Esophagus muscularis mucosa (tissue), 4 donors: ENCODE measurements at regions not wholly inside any gene's neighbourhood (a gene's known extent, or its start where the extent isn't known, plus 50 kb on each side); places are given as distances from the start of the nearest gene placed in this dataset.

ENCODE experiments used
- DNase-seq: peaks from one replicate; pipeline ENCODE4 v3.0.0-alpha.2; 2017; ENCODE audit errors: extremely low spot score
- H3K27ac ChIP-seq, 4 donors: fragments of 200-600 bp; sonication (generic); replicated peaks in 1 of 4; 1 replicate in 3 of 4; 2 replicates in 1 of 4; pipeline ENCODE4 v1.5.1; 2016 to 2019; ENCODE audit warnings: mild to moderate bottlenecking in 1 of 4
- H3K27me3 ChIP-seq, 4 donors: fragments of 200-600 bp; sonication (generic); one replicate each; pipeline versions ENCODE4 v1.5.1 to v1.6.0; 2016 to 2019
- H3K36me3 ChIP-seq, 4 donors: fragments of 200-600 bp; sonication (generic); one replicate each; pipeline ENCODE4 v1.5.1; 2016 to 2019
- H3K4me1 ChIP-seq, 4 donors: fragments of 200-600 bp; sonication (generic); one replicate each; pipeline ENCODE4 v1.5.1; 2016 to 2019
- H3K4me3 ChIP-seq, 4 donors: fragments of 200-600 bp; sonication (generic); 1 replicate in 2 of 4; 2 replicates in 2 of 4; pipeline ENCODE4 v1.5.1; 2016 to 2019; ENCODE audit warnings: mild to moderate bottlenecking in 4 of 4, moderate library complexity in 1 of 4
- H3K9me3 ChIP-seq, 4 donors: fragments of 200-600 bp; sonication (generic); 1 replicate in 3 of 4; 2 replicates in 1 of 4; pipeline ENCODE4 v1.5.1; 2016 to 2019
- CTCF ChIP-seq, 3 experiments: fragments of 200-600 bp in 2 of 3; fragments of 450-650 bp in 1 of 3; sonication (generic) in 2 of 3; IDR thresholded peaks; one replicate each; pipeline ENCODE4 v1.5.1; 2017 to 2019; ENCODE audit warnings: antibody characterized with exemption in 3 of 3, mild to moderate bottlenecking in 2 of 3, moderate library complexity in 1 of 3
- EP300 ChIP-seq: sonication (generic); formaldehyde crosslinking; IDR thresholded peaks from one replicate; pipeline ENCODE4 v1.6.1; 2017; ENCODE audit warnings: antibody characterized with exemption
- POLR2A ChIP-seq: fragments of 450-650 bp; IDR thresholded peaks from one replicate; pipeline ENCODE4 v1.6.1; 2017; ENCODE audit warnings: antibody characterized with exemption, moderate library complexity, mild to moderate bottlenecking, low read depth
- POLR2AphosphoS5 ChIP-seq, 2 donors: sonication (generic); formaldehyde crosslinking; IDR thresholded peaks; one replicate each; pipeline ENCODE4 v1.6.1; 2017; ENCODE audit warnings: antibody characterized with exemption in 2 of 2
- WGBS: methylation state at CpG from one replicate; pipeline ENCODE4 v1.1.5; 2018; 5-methylcytosine and 5-hydroxymethylcytosine counted together
- intact Hi-C: fragments of 100-400 bp; cut with DNase I; formaldehyde crosslinking; loops from one replicate; pipeline ENCODE4 v1.15.1; 2023

GRCh38 chr16:64771273-64771672 is 350.6 kb downstream of the CDH11 start:
- intact Hi-C loops = no loop called here
- Histone ChIP-seq H3K36me3 (no peaks in the 10 kb centered on the region), H3K9me3 (no peaks in the 10 kb centered on the region), H3K27ac (no peak overlapping the region), H3K4me3 (no peak overlapping the region), H3K4me1 (peaks cover 0 to 3% (median 0%) of the 10 kb centered on the region in 4 donors), H3K27me3 (no peaks in the 10 kb centered on the region)
- TF ChIP-seq EP300 (no peak), CTCF (IDR thresholded peaks at IDR 0.05) (no peak)
- DNase-seq = no peak
- 95% methylated on average over 12 of the region's 13 CpGs for WGBS

DNA sequence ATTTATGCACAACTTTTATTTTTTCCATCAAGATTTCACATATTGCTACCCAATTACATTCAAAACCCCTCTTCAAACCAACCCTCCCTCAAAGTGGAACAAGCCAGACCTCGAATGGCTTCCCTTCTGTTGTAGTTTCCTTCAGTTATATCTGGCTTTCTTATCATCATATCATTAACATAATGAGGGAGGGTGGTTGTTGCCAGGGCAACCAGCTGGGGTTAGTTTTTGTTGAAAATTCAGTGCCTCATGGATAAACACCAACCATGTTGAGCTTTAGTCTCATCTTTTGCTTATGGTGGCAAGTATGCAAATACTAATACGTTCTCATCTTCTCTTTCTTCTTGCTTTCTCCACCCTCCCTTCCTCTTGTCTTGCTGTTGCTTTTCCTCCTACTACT is 359.7 kb downstream of the CDH11 start:
- H3K4me1 ChIP-seq = peaks cover 0 to 3% (median 0%) of the 10 kb centered on the region in 4 donors
- intact Hi-C loops = no loop called here
- TF ChIP-seq CTCF (IDR thresholded peaks at IDR 0.05) (no peak), POLR2AphosphoS5 (IDR thresholded peaks at IDR 0.05) (no peak), POLR2A (no peak), EP300 (no peak)

DNA sequence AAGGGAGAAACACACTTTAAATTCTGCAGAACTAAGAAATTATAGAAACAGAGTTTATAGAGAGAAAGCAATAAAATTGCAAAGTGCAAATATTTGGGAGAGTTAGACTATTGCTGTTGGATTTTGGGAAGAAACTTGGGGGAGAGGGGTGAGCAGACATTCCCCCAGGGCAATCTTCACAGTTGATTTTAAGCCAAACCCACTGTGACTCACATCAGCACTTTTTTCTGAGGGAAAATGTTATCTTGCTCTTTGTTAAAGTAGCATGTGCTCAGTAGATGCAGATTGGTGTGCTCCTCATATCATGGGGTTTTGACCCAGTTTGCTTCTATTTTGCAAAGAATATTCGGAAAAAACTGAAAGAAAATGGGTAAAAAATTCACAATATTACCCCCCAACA is 367.6 kb downstream of the CDH11 start:
- Histone ChIP-seq H3K4me1 (peaks cover 0 to 25% (median 2%) of the 10 kb centered on the region in 4 donors), H3K27me3 (no peaks in the 10 kb centered on the region), H3K4me3 (no peak overlapping the region), H3K36me3 (no peaks in the 10 kb centered on the region), H3K9me3 (no peaks in the 10 kb centered on the region), H3K27ac (no peak overlapping the region)
- DNase-seq = no peak
- WGBS = 90% methylated on average over 1 of the region's 1 CpG
- intact Hi-C loops = no loop called here
- no peak for TF ChIP-seq CTCF (IDR thresholded peaks at IDR 0.05)
- TF ChIP-seq POLR2A = no peak
- no peak for TF ChIP-seq POLR2AphosphoS5 (IDR thresholded peaks at IDR 0.05)
- TF ChIP-seq EP300 = no peak

More for the DNA sequence above, 359.7 kb downstream of the CDH11 start:
- no peak overlapping the region for H3K4me3 ChIP-seq
- WGBS = 90% methylated on average over 2 of the region's 2 CpGs
- no peaks in the 10 kb centered on the region for H3K36me3 ChIP-seq
- H3K27me3 ChIP-seq = no peaks in the 10 kb centered on the region
- H3K27ac ChIP-seq = no peak overlapping the region
- H3K9me3 ChIP-seq = no peaks in the 10 kb centered on the region
- DNase-seq = no peak

GRCh38 chr16:64751906-64752305 is 370.0 kb downstream of the CDH11 start:
- TF ChIP-seq CTCF (IDR thresholded peaks at IDR 0.05) (no peak), POLR2AphosphoS5 (IDR thresholded peaks at IDR 0.05) (no peak), POLR2A (no peak), EP300 (no peak)
- no peaks in the 10 kb centered on the region for H3K36me3 ChIP-seq
- H3K27me3 ChIP-seq = no peaks in the 10 kb centered on the region
- H3K27ac ChIP-seq = peak overlapping the region in 3 of 4 donors; percentile 10 to 20 (median 15)
- intact Hi-C loops = no loop called here
- no peak for DNase-seq
- no peaks in the 10 kb centered on the region for H3K9me3 ChIP-seq
- H3K4me1 ChIP-seq = peaks cover 0 to 29% (median 2%) of the 10 kb centered on the region in 4 donors
- no peak overlapping the region for H3K4me3 ChIP-seq

DNA sequence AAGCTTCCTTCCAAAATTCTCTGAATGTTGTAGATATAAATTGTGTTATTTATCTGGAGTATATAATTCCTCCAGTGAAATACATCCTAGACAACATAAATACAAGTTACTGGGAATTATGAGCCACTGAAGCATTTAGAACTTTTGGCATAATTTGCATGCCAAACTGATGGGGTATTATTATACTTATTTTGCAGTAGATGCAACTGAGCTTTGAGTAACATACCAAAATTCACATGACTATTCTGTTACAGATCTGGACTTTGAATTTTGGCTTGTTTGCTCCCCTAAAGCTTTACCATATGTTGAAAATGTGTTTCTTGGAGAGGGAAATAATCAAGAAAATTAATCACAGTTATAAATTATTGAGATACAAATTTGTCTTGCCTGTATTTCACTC is 372.5 kb downstream of the CDH11 start:
- Histone ChIP-seq H3K36me3 (no peaks in the 10 kb centered on the region), H3K9me3 (no peaks in the 10 kb centered on the region), H3K27me3 (no peaks in the 10 kb centered on the region), H3K4me3 (no peak overlapping the region), H3K27ac (no peak overlapping the region), H3K4me1 (peaks cover 0 to 51% (median 15%) of the 10 kb centered on the region in 4 donors)
- DNase-seq = no peak
- no peak for TF ChIP-seq CTCF (IDR thresholded peaks at IDR 0.05)
- TF ChIP-seq POLR2AphosphoS5 (IDR thresholded peaks at IDR 0.05) = no peak
- TF ChIP-seq EP300 = no peak
- TF ChIP-seq POLR2A = no peak
- intact Hi-C loops = no loop called here
